Mesothelial cell of epicardium (in vitro differentiated cells): ENCODE measurements at regions not wholly inside any gene's neighbourhood (a gene's known extent, or its start where the extent isn't known, plus 50 kb on each side); places are given as distances from the start of the nearest gene placed in this dataset.

Experiments used
- DNase-seq, 2 experiments: peaks; one replicate each; pipeline ENCODE4 v3.0.0; 2021; ENCODE audit warnings: low spot score in 2 of 2; ENCODE audit not compliant: unreplicated experiment in 2 of 2
- H3K27ac Mint-ChIP-seq: 2 replicates; pipeline ENCODE4 v1.8.0; 2021; ENCODE audit warnings: mixed read lengths
- H3K27me3 Mint-ChIP-seq: 2 replicates; pipeline ENCODE4 v1.8.0; 2021; ENCODE audit warnings: low read depth, mixed read lengths
- H3K36me3 Mint-ChIP-seq: 2 replicates; pipeline ENCODE4 v1.8.0; 2021; ENCODE audit warnings: mixed read lengths
- H3K4me1 Mint-ChIP-seq: 2 replicates; pipeline ENCODE4 v1.8.0; 2021; ENCODE audit warnings: mixed read lengths
- H3K4me3 Mint-ChIP-seq: 2 replicates; pipeline ENCODE4 v1.8.0; 2021; ENCODE audit warnings: mild to moderate bottlenecking, moderate library complexity, mixed read lengths
- H3K9me3 Mint-ChIP-seq: 2 replicates; pipeline ENCODE4 v1.8.0; 2021; ENCODE audit warnings: mixed read lengths
- CTCF ChIP-seq: fragments of 200-600 bp; sonication (generic); IDR thresholded peaks from one replicate; pipeline ENCODE4 v1.5.0; 2021; ENCODE audit warnings: antibody characterized with exemption; ENCODE audit not compliant: unreplicated experiment

- Mint-ChIP-seq H3K27ac (no peak overlapping the region), H3K4me3 (no peak overlapping the region), H3K27me3 (no peaks in the 10 kb centered on the region), H3K4me1 (no peaks in the 10 kb centered on the region), H3K9me3 (no peaks in the 10 kb centered on the region), H3K36me3 (no peaks in the 10 kb centered on the region)
- TF ChIP-seq CTCF, result no peak
- DNase-seq, result no peak
Observed at GRCh38 chr6:98486057-98486456, 348.3 kb upstream of the POU3F2 start.

GRCh38 chr6:98487612-98488011 is 346.8 kb upstream of the POU3F2 start:
- Mint-ChIP-seq H3K4me1 (no peaks in the 10 kb centered on the region), H3K36me3 (no peaks in the 10 kb centered on the region), H3K4me3 (no peak overlapping the region), H3K9me3 (no peaks in the 10 kb centered on the region), H3K27ac (no peak overlapping the region), H3K27me3 (no peaks in the 10 kb centered on the region)
- no peak for DNase-seq
- no peak for TF ChIP-seq CTCF

- Mint-ChIP-seq H3K27me3 (peaks cover 4% of the 10 kb centered on the region), H3K4me3 (no peak overlapping the region), H3K27ac (no peak overlapping the region), H3K36me3 (no peaks in the 10 kb centered on the region), H3K4me1 (peaks cover 12% of the 10 kb centered on the region), H3K9me3 (no peaks in the 10 kb centered on the region)
- no peak for TF ChIP-seq CTCF
- no peak for DNase-seq
Observed at GRCh38 chr6:98498144-98498775, 336.1 kb upstream of the POU3F2 start.

- Mint-ChIP-seq H3K36me3 (no peaks in the 10 kb centered on the region), H3K27me3 (peaks cover 6% of the 10 kb centered on the region), H3K27ac (no peak overlapping the region), H3K4me1 (peaks cover 12% of the 10 kb centered on the region), H3K9me3 (no peaks in the 10 kb centered on the region), H3K4me3 (no peak overlapping the region)
- TF ChIP-seq CTCF, result no peak
- DNase-seq, result no peak
Observed at GRCh38 chr6:98498866-98499265, 335.5 kb upstream of the POU3F2 start.

GRCh38 chr6:98514073-98514720 is 320.2 kb upstream of the POU3F2 start:
- H3K27ac Mint-ChIP-seq, result no peak overlapping the region
- no peak for TF ChIP-seq CTCF
- H3K4me1 Mint-ChIP-seq, result no peaks in the 10 kb centered on the region

More at GRCh38 chr6:98514073-98514720, 320.2 kb upstream of the POU3F2 start:
- H3K9me3 Mint-ChIP-seq, result no peaks in the 10 kb centered on the region
- no peak overlapping the region for H3K4me3 Mint-ChIP-seq
- no peak for DNase-seq
- no peaks in the 10 kb centered on the region for H3K36me3 Mint-ChIP-seq
- no peaks in the 10 kb centered on the region for H3K27me3 Mint-ChIP-seq
